ENCODE measurements at regions not wholly inside any gene's neighbourhood (a gene's known extent, or its start where the extent isn't known, plus 50 kb on each side); places are given as distances from the start of the nearest gene placed in this dataset.

- no peak for DNase-seq (ENCODE audit: extremely low read depth, low read depth)
- no peak overlapping the region for H3K4me3 ChIP-seq (replicated peaks; ENCODE audit: low read depth, low read length)
- TF ChIP-seq, protein P1, sequence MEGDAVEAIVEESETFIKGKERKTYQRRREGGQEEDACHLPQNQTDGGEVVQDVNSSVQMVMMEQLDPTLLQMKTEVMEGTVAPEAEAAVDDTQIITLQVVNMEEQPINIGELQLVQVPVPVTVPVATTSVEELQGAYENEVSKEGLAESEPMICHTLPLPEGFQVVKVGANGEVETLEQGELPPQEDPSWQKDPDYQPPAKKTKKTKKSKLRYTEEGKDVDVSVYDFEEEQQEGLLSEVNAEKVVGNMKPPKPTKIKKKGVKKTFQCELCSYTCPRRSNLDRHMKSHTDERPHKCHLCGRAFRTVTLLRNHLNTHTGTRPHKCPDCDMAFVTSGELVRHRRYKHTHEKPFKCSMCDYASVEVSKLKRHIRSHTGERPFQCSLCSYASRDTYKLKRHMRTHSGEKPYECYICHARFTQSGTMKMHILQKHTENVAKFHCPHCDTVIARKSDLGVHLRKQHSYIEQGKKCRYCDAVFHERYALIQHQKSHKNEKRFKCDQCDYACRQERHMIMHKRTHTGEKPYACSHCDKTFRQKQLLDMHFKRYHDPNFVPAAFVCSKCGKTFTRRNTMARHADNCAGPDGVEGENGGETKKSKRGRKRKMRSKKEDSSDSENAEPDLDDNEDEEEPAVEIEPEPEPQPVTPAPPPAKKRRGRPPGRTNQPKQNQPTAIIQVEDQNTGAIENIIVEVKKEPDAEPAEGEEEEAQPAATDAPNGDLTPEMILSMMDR (IDR thresholded peaks at IDR 0.05; ENCODE audit: low read depth, low read length, missing control alignments): no peak
These were observed 276.7 kb downstream of the PARN start for GRCh38 chr16:14353340-14353739.

DNA sequence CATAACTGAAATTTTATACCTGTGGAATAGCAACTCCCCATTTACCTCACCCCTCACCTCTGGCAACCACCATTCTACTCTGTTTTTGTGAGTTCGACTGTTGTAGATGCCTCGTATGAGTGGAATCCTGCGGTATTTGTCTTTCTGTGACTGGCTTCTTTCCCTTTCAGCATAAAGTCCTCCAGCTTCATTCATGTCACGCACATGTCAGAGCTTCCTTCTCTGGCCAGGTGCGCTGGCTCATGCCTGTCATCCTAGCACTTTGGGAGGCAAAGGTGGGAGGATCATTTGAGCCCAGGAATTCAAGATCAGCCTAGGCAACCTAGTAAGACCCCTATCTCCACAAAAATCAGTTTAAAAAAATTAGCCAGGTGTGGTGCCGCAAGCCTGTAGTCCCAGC, 278.4 kb downstream of the PARN start:
- no peak overlapping the region for H3K4me3 ChIP-seq (replicated peaks; ENCODE audit: low read depth, low read length)
- DNase-seq (ENCODE audit: extremely low read depth, low read depth): no peak
- TF ChIP-seq, protein P1 (IDR thresholded peaks at IDR 0.05; ENCODE audit: low read depth, low read length, missing control alignments): no peak

- TF ChIP-seq, protein P1 (IDR thresholded peaks at IDR 0.05; ENCODE audit: low read depth, low read length, missing control alignments): no peak
- DNase-seq (ENCODE audit: extremely low read depth, low read depth): no peak
- no peak overlapping the region for H3K4me3 ChIP-seq (replicated peaks; ENCODE audit: low read depth, low read length)
These were observed 279.4 kb downstream of the PARN start for GRCh38 chr16:14350626-14351025.

DNA sequence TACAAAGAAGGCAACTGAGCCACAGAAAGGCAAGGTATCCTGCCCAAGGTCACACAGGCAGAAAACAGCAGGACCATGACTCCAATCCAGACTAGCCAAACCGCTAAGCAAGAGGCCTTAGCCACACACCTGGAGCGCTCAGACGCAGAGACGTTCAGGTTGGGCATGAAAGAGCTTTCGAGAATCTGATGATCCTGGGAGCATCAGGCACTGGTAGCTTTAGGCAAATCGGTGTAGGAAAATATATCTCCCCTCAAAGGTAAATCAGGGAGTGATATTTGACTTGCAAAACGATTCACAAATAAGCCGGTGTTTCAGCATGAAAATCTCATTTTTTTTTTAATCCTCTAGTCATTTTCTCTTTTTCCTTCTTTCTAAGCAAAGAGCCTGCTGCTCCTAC, 279.0 kb downstream of the MRTFB start:
- DNase-seq (ENCODE audit: extremely low read depth, low read depth): no peak
- TF ChIP-seq, protein P1 (IDR thresholded peaks at IDR 0.05; ENCODE audit: low read depth, low read length, missing control alignments): no peak
- H3K4me3 ChIP-seq (replicated peaks; ENCODE audit: low read depth, low read length): no peak overlapping the region

- H3K4me3 ChIP-seq (replicated peaks; ENCODE audit: low read depth, low read length): no peak overlapping the region
- TF ChIP-seq, protein P1 (IDR thresholded peaks at IDR 0.05; ENCODE audit: low read depth, low read length, missing control alignments): no peak
- no peak for DNase-seq (ENCODE audit: extremely low read depth, low read depth)
These were observed 276.6 kb downstream of the MRTFB start for GRCh38 chr16:14347706-14348105.

GRCh38 chr16:14346278-14347142, 275.4 kb downstream of the MRTFB start:
- DNase-seq (ENCODE audit: extremely low read depth, low read depth): no peak
- TF ChIP-seq, protein P1 (IDR thresholded peaks at IDR 0.05; ENCODE audit: low read depth, low read length, missing control alignments): no peak

More at GRCh38 chr16:14346278-14347142, 275.4 kb downstream of the MRTFB start:
- no peak overlapping the region for H3K4me3 ChIP-seq (replicated peaks; ENCODE audit: low read depth, low read length)

All from HFF-Myc (cell line).